HG02981 (cell line): ENCODE measurements at regions not wholly inside any gene's neighbourhood (a gene's known extent, or its start where the extent isn't known, plus 50 kb on each side); places are given as distances from the start of the nearest gene placed in this dataset.
"Not testable (repeated sequence)": the region's sequence is repeated elsewhere in the genome, so short reads cannot be mapped to it uniquely, and the experiment has no call there.

ENCODE experiments used
- ATAC-seq: cut with Tn5 transposase; IDR thresholded peaks from one replicate; pipeline ENCODE4 v1.9.1; 2021; ENCODE audit warnings: mild to moderate bottlenecking, moderate library complexity; ENCODE audit not compliant: unreplicated experiment

DNA sequence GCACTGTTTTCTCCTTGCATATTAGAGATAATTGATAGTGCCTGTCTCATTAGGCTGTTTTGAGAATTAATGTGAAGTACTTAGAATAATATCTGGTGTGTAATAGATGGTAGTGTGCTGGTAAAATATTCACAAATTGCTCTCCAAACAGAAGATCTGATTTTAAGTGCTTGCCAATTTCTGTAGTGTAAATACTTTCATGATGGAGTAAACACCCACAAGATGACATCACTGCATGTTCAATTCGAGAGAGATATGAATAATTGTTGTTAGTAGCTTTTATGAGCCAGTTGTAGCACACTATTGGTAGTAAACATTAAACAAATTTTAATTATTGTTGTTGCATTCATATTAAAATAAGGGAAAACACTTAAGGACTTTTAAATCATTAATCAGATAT is 392.3 kb upstream of the RIOK2 start:
- no peak for ATAC-seq

DNA sequence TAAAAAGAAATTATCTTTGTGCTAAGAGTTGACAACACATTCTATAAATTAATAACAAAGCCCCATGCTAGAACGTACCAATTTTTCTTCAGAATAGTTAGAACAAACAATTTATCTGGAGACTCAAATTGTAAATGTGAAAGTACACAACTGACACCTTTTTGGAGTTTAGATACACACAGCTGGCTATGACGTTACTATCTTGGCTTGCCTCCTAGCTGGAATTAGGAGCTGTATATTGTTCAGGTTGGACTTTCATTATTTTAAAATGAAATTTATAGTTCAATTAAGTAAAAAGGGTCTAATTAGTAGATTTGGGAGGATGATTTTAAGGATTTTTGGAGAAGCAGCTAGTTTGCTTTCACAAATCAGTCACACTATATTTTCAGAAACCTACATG is 393.9 kb upstream of the RIOK2 start:
- ATAC-seq: no peak

DNA sequence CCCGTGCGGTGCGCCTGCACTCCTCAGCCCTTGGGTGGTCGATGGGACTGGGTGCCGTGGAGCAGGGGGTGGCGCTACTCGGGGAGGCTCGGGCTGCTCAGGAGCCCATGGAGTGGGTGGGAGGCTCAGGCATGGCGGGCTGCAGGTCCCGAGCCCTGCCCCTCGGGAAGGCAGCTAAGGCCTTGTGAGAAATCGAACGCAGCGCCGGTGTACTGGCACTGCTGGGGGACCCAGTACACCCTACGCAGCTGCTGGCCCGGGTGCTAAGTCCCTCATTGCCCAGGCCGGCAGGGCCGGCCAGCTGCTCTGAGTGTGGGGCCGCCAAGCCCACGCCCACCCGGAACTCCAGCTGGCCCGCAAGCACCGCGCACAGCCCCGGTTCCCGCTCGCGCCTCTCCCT is 396.9 kb upstream of the RIOK2 start:
- not testable (repeated sequence) for ATAC-seq

DNA sequence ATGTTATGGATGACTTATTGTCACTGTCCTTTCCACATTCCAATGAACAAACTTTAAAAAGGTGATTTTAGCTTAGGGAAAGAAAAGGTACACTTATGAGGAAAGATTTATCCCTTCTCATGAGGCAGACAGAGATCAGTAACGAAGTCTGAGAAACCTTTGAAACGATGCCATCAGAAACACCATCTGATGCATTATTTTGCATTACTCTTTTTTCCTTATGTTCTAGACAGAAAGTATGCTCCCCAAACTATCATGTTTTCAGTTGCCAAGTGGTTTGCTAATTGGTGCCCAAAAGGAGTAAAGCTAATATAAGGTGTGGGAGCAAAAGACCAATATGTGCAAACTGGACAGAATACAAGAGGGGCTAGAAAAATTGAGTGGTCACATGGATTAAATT is 397.7 kb upstream of the RIOK2 start:
- ATAC-seq: no peak

DNA sequence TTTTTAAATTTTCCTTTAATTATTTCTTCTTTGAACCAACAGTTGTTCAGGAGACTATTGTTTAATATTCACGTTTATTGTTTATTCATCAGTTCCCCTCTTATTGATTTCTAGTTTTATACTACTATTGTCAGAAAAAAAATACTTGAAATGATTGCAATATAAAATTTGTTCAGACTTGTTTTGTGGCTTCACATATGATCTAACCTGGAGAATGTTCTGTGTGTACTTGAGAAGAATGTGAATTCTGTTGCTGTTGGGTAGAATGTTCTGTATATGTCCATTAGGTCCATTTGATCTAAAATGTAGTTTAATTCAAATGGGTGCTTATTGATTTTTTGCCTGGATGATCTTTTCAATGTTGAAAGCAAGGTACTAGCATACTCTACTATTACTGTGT is 408.7 kb upstream of the RIOK2 start:
- ATAC-seq: no peak

DNA sequence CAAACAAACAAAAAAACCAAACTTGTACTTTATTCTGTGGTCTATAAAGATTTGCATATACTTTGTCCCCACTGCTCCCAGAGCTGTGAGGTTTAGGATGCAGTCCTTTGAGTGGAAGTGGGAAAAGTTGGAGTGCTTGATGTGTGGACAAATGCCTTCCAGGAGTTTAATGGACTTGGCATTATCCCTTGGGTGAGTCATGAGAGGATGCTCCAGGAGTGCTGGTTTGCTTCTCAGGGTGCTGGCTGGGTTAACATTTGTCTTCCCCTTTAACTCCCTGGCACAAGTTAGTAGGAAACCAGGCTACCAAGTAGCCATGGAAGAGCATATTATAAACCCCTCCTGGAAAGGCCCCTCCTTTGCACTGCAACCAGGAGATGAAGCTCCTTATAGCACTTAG is 417.4 kb upstream of the RIOK2 start:
- no peak for ATAC-seq

DNA sequence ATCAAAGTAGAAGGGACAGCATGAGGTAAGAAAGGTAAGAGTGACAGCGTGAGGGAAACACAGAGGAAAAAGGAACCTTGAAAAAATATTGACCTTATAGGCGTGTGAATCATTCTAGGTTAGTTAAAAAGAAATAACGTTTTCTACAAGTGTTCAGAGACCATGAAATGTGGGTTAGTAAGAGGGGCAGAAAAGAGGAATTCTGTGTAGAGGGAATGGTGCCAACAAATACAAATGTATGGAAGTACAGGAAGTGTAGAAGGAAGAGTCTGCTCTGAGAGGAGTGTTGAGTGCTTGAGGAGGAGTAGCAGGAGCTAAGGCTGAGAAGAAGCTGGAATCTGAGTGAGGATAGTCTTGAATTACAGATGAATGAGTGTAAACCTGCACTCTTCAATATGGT is 418.6 kb upstream of the RIOK2 start:
- no peak for ATAC-seq

DNA sequence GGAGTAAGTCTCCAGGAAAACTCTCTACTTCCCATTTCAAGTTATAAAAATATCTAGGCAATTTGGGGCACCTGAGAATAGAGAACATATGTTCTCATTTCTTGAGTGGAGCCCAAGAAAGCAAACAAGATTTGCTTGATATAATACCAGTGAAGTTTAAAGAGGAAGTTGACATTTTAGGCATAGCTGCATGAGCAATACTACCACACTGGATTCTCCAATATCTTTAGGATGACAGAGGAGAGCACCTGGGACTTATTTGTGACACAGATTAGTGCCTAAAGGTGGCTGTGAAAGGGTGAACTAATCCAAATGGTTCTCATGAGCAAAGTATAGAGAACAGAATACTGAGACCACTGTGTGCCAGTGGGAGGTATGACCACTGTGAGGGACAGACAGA is 423.5 kb upstream of the RIOK2 start:
- ATAC-seq: no peak

DNA sequence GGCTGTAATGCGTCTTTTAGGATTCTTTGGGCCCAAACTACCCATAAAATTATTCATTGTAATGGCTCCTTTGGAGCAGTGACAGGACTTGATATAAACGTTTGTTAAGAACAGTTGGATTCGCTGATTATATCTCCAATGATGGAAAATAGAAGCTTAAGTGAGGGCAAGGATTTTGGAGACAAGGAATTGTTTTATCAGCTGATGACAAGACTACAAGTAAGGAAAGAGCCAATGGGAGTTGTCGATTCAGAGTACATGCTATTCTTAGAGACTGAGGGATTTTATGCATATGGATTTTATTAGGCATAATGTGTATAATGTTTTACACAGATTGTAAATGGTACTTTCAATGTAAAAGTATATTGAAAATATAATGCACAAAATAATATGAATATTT is 425.5 kb upstream of the RIOK2 start:
- no peak for ATAC-seq

DNA sequence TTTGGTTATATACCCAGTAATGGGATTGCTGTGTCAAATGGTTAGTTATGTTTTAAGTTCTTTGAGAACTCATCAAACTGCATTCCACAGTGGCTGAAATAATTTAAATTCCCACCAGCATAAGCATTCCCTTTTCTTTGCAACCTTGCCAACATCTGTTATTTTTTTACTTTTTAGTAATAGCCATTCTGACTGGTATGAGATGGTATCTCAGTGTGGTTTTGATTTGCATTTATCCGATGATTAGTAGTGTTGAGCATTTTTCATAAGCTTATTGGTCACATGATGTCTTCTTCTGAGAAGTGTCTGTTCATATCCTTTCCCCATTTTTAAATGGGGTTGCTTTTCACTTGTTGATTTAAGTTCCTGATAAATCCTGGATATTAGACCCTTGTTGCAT is 435.7 kb upstream of the RIOK2 start:
- no peak for ATAC-seq

DNA sequence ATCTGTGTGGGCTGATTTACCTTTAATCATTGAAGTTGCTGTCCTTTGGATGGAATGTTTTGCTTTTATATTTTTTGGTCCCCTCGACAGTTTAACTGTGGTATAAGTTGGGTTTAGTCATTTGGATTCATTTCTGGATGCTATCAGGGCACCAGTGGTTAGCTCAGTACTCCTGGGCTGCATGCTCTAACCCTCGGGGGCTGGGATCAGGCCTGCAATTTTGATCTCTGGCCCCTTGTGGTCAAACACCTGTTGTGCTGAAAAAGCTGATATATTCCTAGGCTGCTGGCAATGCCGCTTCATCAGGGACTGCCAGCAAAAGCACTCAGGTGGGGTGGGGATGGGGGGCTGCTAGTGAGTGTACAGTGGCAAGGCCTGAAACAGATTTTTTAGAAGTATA is 440.4 kb upstream of the RIOK2 start:
- no peak for ATAC-seq

DNA sequence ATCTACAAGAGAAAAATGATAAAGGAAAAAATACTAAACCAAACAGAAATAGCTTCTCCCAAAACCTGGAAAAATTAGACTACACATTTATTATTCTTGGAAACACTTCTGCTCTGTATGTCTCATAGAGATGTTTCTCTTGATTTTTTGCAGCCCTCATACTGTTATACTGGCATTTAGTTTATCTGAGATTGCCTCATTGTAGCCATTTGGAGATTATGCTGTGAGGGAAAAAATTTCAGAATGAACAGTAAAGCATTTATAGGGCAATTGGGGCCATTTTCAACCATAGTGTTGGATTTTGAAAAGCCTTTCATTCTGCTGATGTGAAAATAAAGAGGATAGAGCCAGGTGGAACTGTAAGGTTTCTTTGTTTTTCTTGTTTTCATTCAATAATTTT is 441.8 kb upstream of the RIOK2 start:
- no peak for ATAC-seq

DNA sequence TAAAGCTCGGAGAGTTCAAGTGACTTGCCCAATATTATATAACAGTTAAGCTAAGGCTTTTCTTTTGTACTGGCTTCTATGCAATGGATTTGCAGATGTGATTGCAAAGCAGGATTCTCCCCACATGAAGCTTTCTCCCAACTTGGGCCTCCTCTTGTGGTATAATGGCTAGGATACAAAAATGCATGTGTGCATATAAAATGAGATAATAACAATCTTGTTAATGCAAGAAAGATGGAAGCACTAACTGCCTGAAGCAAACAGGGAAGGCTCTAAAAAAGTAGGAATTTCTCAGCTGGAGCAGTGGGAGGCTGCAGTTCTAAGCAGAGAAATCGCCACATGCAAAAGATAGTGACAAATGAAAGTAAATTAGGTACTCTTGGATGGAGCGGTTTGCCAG is 444.2 kb upstream of the RIOK2 start:
- no peak for ATAC-seq

DNA sequence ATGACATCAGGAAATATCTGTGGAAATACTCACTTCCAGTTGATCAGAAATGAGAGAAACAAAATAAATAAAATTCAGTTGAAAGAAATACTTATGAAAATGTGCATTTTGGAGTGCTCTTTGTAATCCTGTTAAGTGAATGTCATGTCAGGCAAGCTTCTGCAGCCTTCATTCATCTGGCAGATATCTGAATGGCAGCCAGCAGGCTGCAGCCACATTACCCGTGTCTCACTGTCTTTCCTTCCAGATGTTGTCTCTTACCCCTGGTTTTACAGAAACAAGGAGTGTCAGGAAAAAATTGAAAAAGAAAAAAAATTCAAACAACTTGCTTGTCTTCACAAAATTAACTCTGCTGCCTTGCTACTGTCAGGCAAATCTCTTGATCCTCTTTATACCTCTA is 445.0 kb upstream of the RIOK2 start:
- ATAC-seq: no peak

DNA sequence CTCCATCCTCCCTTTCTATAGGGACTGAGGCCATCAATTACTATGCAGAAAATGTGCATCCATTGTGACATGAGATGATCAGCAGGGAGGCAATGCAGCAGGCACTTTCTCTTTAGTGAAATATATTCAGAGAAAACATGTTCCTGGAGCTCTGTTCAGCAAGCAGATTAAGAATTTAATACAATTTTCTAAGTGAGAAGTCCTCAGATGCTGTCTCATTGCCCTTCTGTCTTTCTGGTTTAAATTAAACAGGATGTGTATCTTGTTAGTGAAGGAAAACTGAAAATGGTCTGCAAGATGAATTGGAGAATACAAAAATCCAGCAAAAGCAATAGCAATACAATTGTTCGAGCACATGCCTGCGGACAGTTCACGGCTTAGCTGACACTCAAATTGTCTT is 445.8 kb upstream of the RIOK2 start:
- no peak for ATAC-seq

DNA sequence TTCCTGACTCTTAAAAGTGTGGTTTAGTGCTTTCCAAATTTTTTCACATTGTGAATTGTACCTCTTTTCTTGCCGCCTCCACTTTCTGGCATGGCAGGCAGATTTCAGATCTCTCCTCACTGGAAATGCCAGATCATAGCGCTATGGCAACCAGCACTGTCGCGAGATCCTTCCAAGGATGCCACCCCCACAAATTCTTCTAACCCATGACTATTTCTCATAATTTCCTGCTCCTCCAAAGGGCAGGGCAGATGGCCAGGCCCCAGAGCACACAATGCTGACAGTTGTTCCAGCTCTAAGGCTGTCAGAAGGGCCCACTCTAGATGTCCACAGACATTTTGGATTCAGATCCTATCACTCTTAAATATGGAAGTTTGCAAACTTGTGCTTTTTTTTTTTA is 446.2 kb upstream of the RIOK2 start:
- ATAC-seq: no peak

DNA sequence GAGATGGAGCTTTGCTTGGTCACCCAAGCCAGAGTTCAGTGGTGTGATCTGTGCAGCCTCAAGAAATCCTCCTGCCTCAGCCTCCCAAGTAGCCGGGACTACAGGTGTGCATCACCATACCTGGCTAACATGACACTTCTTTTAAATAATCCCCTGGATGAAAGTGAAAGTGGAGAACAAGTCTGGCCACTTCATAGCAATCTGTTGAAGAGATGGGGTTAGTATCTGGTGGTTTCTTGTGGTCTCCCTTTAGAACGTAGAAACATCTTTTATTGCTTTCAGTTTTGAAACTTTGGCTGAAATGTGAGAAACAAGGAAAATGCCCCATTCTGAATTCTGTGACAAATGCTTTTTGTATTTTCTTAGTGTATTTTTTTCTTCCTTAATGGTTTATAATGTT is 452.5 kb upstream of the RIOK2 start:
- ATAC-seq: peak; percentile 82

DNA sequence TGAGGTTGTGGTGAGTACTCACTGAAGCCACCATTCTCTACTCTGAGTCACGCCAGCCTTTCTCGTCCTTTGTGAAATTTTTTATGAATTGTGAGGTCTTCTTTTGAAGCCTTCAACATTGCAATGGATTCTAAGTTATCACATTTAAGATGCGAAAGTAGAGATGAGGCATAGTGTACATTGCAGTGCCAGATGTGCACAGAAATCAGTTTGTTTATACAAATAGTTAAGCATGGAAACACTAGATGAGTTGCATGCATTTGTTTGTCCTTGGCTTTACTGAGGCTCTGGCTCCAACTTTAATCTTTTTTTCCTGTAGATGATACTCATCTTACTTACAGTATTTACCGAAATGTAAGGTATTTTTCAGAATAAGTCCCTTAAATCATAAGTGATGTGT is 453.7 kb upstream of the RIOK2 start:
- no peak for ATAC-seq

DNA sequence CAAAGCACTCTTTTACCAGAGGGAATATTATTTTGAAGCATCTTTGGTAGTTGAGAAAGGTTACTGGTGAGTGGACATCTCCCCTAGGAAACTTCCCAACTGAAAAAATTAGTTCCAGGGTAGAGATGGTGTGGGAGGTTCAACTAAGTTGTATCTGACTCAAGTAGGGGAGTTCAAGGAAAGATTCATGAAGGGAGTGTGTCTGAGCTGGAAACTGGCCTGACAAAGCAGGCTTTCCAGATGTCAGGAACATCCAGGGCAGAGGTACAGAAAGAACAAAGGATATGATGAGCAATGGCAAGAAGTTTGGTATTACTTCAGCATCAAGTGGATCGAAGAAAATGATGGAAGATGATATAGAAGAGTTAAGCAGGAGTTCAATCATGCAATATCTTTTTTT is 458.0 kb upstream of the RIOK2 start:
- ATAC-seq: no peak

DNA sequence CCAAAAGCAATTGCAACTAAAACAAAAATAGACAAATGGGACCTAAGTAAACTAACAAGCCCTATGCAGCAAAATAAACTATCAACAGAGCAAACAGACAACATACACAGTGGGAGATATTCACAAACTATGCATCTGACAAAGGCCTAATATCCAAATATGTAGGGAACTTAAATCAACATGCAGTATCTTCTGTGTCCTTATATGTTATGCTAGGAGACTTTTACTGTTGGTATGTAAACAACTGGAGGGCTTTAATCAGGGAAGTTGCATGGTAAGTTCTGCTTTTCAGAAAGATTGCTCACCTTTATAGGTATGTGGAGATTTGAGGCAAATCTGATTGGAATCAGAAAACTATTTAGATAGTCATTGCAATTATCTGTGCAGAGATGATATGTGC is 461.2 kb upstream of the RIOK2 start:
- no peak for ATAC-seq

DNA sequence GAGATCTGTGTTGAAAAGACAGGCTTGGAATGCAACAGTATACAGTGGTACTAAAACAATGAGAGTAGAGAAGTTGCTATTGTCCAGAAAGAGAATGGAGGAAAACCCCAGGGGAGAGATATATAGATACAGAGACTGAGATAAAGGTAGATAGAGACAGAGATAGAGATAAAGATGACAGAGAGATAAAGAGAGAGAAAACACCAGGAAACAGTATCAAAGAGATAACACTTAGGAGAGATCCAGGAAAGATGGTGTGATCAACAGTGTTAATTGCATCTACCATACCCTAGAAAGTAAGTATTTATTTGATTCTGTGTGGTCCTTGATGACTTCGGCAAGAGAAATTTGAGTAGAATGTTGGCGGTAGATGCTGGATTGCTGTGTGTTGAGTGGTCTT is 461.8 kb upstream of the RIOK2 start:
- no peak for ATAC-seq

DNA sequence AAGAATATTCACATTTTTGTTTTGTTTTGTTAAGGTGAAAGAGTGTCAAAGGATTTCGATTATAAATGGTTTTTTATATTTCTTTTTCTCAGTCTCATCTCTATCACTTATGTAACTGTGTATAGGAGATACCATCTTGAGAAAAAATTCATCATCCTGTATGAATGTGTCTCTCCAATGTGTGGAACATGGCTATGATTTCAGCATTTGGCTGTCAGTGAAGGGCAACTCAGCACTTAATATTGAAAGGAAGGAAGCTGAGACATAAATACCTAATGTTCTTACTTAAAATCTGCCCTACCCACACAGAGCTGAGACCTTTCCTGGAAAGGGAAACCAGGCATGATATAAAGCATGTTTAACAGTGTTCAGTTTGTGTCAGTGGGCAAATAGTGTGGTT is 474.2 kb upstream of the RIOK2 start:
- no peak for ATAC-seq

DNA sequence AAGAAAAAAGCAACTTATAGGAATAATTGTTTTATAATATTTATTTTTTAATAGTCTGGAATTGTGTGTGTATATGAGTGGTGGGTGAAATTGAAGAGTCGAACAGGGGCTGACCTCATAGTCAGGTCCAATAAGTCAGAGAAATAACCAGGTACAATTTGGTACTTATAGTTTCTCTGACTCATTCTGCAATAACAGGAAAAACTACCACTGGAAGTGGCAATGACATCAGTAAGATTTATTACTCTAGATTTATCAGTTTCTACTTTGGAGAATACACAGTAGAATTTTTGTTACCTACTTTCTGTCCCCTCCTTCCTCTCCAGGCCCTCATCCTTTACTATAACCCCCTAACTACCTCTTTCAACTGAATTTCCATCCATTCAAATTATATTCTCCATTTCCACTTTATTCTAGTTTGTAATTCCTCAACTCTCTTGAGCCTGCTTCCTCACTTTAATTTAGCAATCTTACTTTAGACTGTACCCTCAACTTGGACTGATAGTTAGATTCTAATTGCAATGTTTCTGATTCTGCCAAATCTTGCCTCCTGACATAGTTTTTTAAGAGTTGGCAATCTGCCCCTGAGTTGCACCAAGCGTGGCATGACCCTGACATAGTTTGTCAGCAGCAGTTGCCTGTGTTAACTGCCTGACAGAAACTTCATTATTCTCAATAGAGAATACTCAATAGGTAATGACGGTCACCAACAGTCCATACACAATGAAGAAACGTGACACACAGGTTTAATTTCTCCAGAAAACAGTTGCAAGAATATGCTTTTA is 475.3 kb upstream of the RIOK2 start:
- no peak for ATAC-seq
